ENCODE measurements at regions not wholly inside any gene's neighbourhood (a gene's known extent, or its start where the extent isn't known, plus 50 kb on each side); places are given as distances from the start of the nearest gene placed in this dataset.

GRCh38 chr6:98695091-98695801 lies 139.1 kb upstream of the POU3F2 start:
- no peak for DNase-seq (ENCODE audit: low read depth in 2 of 2)

GRCh38 chr6:98711380-98711779 lies 123.0 kb upstream of the POU3F2 start:
- no peak for DNase-seq (ENCODE audit: low read depth in 2 of 2)

- no peak for DNase-seq (ENCODE audit: low read depth in 2 of 2)
Observed at GRCh38 chr6:98716341-98716740, 118.0 kb upstream of the POU3F2 start.

- DNase-seq (ENCODE audit: low read depth in 2 of 2), result no peak
Observed at GRCh38 chr6:98717322-98717877, 117.0 kb upstream of the POU3F2 start.

GRCh38 chr6:98717988-98718387 lies 116.4 kb upstream of the POU3F2 start:
- DNase-seq (ENCODE audit: low read depth in 2 of 2), result no peak

GRCh38 chr6:98724537-98724936 lies 109.8 kb upstream of the POU3F2 start:
- no peak for DNase-seq (ENCODE audit: low read depth in 2 of 2)

- DNase-seq (ENCODE audit: low read depth in 2 of 2), result no peak
Observed at GRCh38 chr6:98747273-98747672, 87.1 kb upstream of the POU3F2 start.

- no peak for DNase-seq (ENCODE audit: low read depth in 2 of 2)
Observed at GRCh38 chr6:98747960-98748359, 86.4 kb upstream of the POU3F2 start.

GRCh38 chr6:98759459-98759858 lies 74.9 kb upstream of the POU3F2 start:
- no peak for DNase-seq (ENCODE audit: low read depth in 2 of 2)

- no peak for DNase-seq (ENCODE audit: low read depth in 2 of 2)
Observed at GRCh38 chr6:98764373-98764911, 69.9 kb upstream of the POU3F2 start.

GRCh38 chr6:98769546-98769945 lies 64.8 kb upstream of the POU3F2 start:
- peak; percentile 0 for DNase-seq (ENCODE audit: low read depth in 2 of 2)

GRCh38 chr6:98775205-98775604 lies 59.2 kb upstream of the POU3F2 start:
- no peak for DNase-seq (ENCODE audit: low read depth in 2 of 2)

GRCh38 chr6:98777762-98778161 lies 56.6 kb upstream of the POU3F2 start:
- no peak for DNase-seq (ENCODE audit: low read depth in 2 of 2)

- no peak for DNase-seq (ENCODE audit: low read depth in 2 of 2)
Observed at GRCh38 chr6:98779618-98780017, 54.8 kb upstream of the POU3F2 start.

- DNase-seq (ENCODE audit: low read depth in 2 of 2), result no peak
Observed at GRCh38 chr6:98782772-98783171, 51.6 kb upstream of the POU3F2 start.

GRCh38 chr6:98783578-98783977 lies 50.8 kb upstream of the POU3F2 start:
- DNase-seq (ENCODE audit: low read depth in 2 of 2), result no peak

Data from stimulated activated CD4-positive, alpha-beta T cell treated with anti-CD3 and anti-CD28 coated beads, Interleukin-15, amount 100 ng/mL, for 48 hours (primary cell).